PC-9 (cell line): ENCODE measurements at regions not wholly inside any gene's neighbourhood (a gene's known extent, or its start where the extent isn't known, plus 50 kb on each side); places are given as distances from the start of the nearest gene placed in this dataset.

Experiments
- BruUV-seq: library from RNA; stranded (reverse); fragments of 400-500 nt; replicated peaks from 2 replicates; lab custom pipeline; 2021; lab: Mats Ljungman, UMichigan
- CTCF ChIA-PET: fragments of 300-600 bp; sonication (Branson Sonifier 250); formaldehyde crosslinking; loops from one replicate; lab custom pipeline; 2022; ENCODE audit warnings: antibody characterized with exemption; lab: Charles Lee
- POLR2A ChIA-PET: fragments of 300-600 bp; sonication (Branson Sonifier 250); formaldehyde crosslinking; loops from one replicate; lab custom pipeline; 2022; ENCODE audit warnings: antibody characterized with exemption; ENCODE audit not compliant: unreplicated experiment; lab: Charles Lee
- DNase-seq, 2 experiments: peaks; one replicate each; pipeline versions ENCODE4 v3.0.0 to v3.0.0-alpha.2; 2015 to 2022; ENCODE audit warnings: mixed read lengths in 1 of 2
- H2AFZ ChIP-seq: fragments of 200-600 bp; sonication (generic); 2 replicates; pipeline ENCODE4 v1.8.1; 2017; ENCODE audit warnings: antibody characterized with exemption
- H3F3A ChIP-seq: fragments of 200-600 bp; sonication (generic); 2 replicates; pipeline ENCODE4 v1.8.1; 2017; ENCODE audit warnings: antibody characterized with exemption, mild to moderate bottlenecking, low read depth; ENCODE audit not compliant: insufficient read depth
- H3K27ac ChIP-seq: fragments of 200-600 bp; sonication (generic); 2 replicates; pipeline ENCODE4 v1.6.1; 2016; ENCODE audit warnings: mixed run types
- H3K27me3 ChIP-seq: fragments of 200-600 bp; sonication (generic); 2 replicates; pipeline ENCODE4 v1.6.1; 2016; ENCODE audit warnings: low read depth, mixed run types; ENCODE audit not compliant: insufficient read depth
- H3K36me3 ChIP-seq: fragments of 200-600 bp; sonication (generic); 2 replicates; pipeline ENCODE4 v1.6.1; 2016; ENCODE audit warnings: low read depth, mixed run types
- H3K4me1 ChIP-seq: fragments of 200-600 bp; sonication (generic); replicated peaks from 2 replicates; pipeline ENCODE4 v1.6.1; 2016; ENCODE audit warnings: mixed run types; ENCODE audit not compliant: insufficient read depth
- H3K4me2 ChIP-seq: fragments of 200-600 bp; sonication (generic); 2 replicates; pipeline ENCODE4 v1.6.1; 2017; ENCODE audit warnings: mixed run types
- H3K4me3 ChIP-seq: fragments of 200-600 bp; sonication (generic); 2 replicates; pipeline ENCODE4 v1.6.1; 2016; ENCODE audit warnings: mixed run types
- H3K79me2 ChIP-seq: fragments of 200-600 bp; sonication (generic); 2 replicates; pipeline ENCODE4 v1.6.1; 2017; ENCODE audit warnings: low read depth, mixed run types
- H3K9me2 ChIP-seq: fragments of 200-600 bp; sonication (generic); 2 replicates; pipeline ENCODE4 v1.8.1; 2017; ENCODE audit warnings: mild to moderate bottlenecking; ENCODE audit not compliant: insufficient read depth
- H3K9me3 ChIP-seq: fragments of 200-600 bp; sonication (generic); 2 replicates; pipeline ENCODE4 v1.8.1; 2016; ENCODE audit warnings: low read depth; ENCODE audit not compliant: insufficient read depth
- H4K20me1 ChIP-seq: fragments of 200-600 bp; sonication (generic); 2 replicates; pipeline ENCODE4 v1.8.1; 2017; ENCODE audit not compliant: insufficient read depth
- CTCF ChIP-seq: fragments of 200-600 bp; sonication (generic); conservative IDR thresholded peaks from 2 replicates; pipeline ENCODE4 v1.6.1; 2017; ENCODE audit warnings: mixed run types, antibody characterized with exemption, mild to moderate bottlenecking, moderate library complexity
- EZH2 ChIP-seq: fragments of 200-600 bp; sonication (generic); IDR thresholded peaks from 2 replicates; pipeline ENCODE4 v1.8.0; 2017; ENCODE audit warnings: antibody characterized with exemption, low read depth
- intact Hi-C: fragments of 100-400 bp; cut with micrococcal nuclease; formaldehyde crosslinking; loops from one replicate; pipeline ENCODE4 v1.10.0; 2022; ENCODE audit not compliant: unreplicated experiment

DNA sequence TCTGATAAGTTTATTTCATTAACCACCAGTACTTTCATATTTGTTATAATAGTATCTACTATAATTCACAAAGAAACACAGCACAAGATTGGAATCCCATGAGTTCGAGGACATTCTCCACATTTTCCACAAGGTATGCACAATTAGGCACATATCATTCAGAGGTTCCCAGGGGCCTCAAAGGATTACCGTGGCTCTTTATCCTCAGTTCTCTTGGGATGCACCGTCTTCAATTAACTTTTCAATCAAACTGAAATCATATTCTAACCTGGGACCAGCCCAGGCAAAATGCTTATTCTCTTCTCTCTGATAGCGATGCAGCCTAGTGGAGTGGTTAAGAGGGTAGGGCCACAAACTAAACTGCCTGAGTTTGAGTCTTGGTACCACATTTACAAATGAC is 242.6 kb upstream of the RASGEF1B start:
- H3K9me2 ChIP-seq = no peaks in the 10 kb centered on the region
- CTCF ChIA-PET = no interaction called here
- BruUV-seq = no TSS peak
- no peaks in the 10 kb centered on the region for H3K4me1 ChIP-seq
- H3K27me3 ChIP-seq = no peaks in the 10 kb centered on the region
- H3K27ac ChIP-seq = no peak overlapping the region
- H3K36me3 ChIP-seq = no peaks in the 10 kb centered on the region
- DNase-seq = no peak
- no peak overlapping the region for H3K4me3 ChIP-seq
- no peaks in the 10 kb centered on the region for H4K20me1 ChIP-seq
- H3F3A ChIP-seq = no peaks in the 10 kb centered on the region
- intact Hi-C loops = no loop called here
- TF ChIP-seq EZH2 (no peak), CTCF (no peak)
- no peak overlapping the region for H2AFZ ChIP-seq
- POLR2A ChIA-PET = no interaction called here
- H3K9me3 ChIP-seq = no peaks in the 10 kb centered on the region
- no peak overlapping the region for H3K4me2 ChIP-seq
- H3K79me2 ChIP-seq = no peaks in the 10 kb centered on the region

DNA sequence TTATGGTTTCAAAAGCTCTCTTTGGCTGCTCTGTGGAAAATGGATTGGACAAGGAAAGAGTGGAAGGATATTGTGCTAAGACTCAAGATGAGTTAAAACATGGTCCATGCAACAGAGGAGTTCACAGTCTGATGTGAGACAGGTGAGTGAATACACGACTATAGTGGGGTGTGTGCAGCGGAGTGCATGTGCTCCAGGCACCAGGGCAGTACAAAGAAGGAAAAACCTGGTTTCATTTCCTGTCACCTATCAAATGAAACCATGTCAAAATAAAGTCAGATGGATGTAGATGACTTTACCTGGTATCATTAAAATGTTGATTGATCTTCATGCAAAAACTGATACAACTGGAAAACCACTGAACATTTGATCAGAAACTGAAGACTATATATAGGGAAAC is 241.0 kb upstream of the RASGEF1B start:
- intact Hi-C loops = no loop called here
- Histone ChIP-seq H3K27me3 (no peaks in the 10 kb centered on the region), H3K4me1 (no peaks in the 10 kb centered on the region), H3K9me2 (no peaks in the 10 kb centered on the region), H2AFZ (no peak overlapping the region), H3K9me3 (no peaks in the 10 kb centered on the region), H3K79me2 (no peaks in the 10 kb centered on the region), H3K4me2 (no peak overlapping the region), H3K4me3 (no peak overlapping the region), H3K27ac (no peak overlapping the region), H3F3A (no peaks in the 10 kb centered on the region), H3K36me3 (no peaks in the 10 kb centered on the region), H4K20me1 (no peaks in the 10 kb centered on the region)
- POLR2A ChIA-PET = no interaction called here
- no TSS peak for BruUV-seq
- TF ChIP-seq CTCF (no peak), EZH2 (no peak)
- CTCF ChIA-PET = no interaction called here
- DNase-seq = no peak

GRCh38 chr4:81704461-81704860 is 232.8 kb upstream of the RASGEF1B start:
- Histone ChIP-seq H3K9me2 (no peaks in the 10 kb centered on the region), H3K36me3 (no peaks in the 10 kb centered on the region), H3K4me3 (no peak overlapping the region), H3K9me3 (no peaks in the 10 kb centered on the region), H3K4me2 (no peak overlapping the region), H3K4me1 (no peaks in the 10 kb centered on the region), H3K79me2 (no peaks in the 10 kb centered on the region), H3F3A (no peaks in the 10 kb centered on the region), H4K20me1 (no peaks in the 10 kb centered on the region), H3K27ac (no peak overlapping the region), H3K27me3 (no peaks in the 10 kb centered on the region), H2AFZ (no peak overlapping the region)
- POLR2A ChIA-PET = no interaction called here
- no peak for TF ChIP-seq EZH2
- no peak for TF ChIP-seq CTCF
- CTCF ChIA-PET = no interaction called here
- intact Hi-C loops = no loop called here
- no peak for DNase-seq
- BruUV-seq = no TSS peak
